Bone marrow (tissue), 2 donors: ENCODE measurements at regions not wholly inside any gene's neighbourhood (a gene's known extent, or its start where the extent isn't known, plus 50 kb on each side); places are given as distances from the start of the nearest gene placed in this dataset.
"Not testable (repeated sequence)": the region's sequence is repeated elsewhere in the genome, so short reads cannot be mapped to it uniquely, and the experiment has no call there.

Experiments used
- DNase-seq, 2 donors: peaks; one replicate each; lab custom pipeline; 2025; lab: John Stamatoyannopoulos, UW

GRCh38 chr5:57887851-57888621, 405.4 kb upstream of the ACTBL2 start:
- no peak for DNase-seq

- DNase-seq: no peak
Measured at GRCh38 chr5:57884346-57885102, 401.9 kb upstream of the ACTBL2 start.

GRCh38 chr5:57880216-57880615, 397.6 kb upstream of the ACTBL2 start:
- no peak for DNase-seq

- no peak for DNase-seq
Measured at GRCh38 chr5:57878301-57878722, 395.7 kb upstream of the ACTBL2 start.

- no peak for DNase-seq
Measured at GRCh38 chr5:57871496-57871895, 388.9 kb upstream of the ACTBL2 start.

GRCh38 chr5:57870267-57870666, 387.7 kb upstream of the ACTBL2 start:
- not testable (repeated sequence) for DNase-seq

- no peak for DNase-seq
Measured at GRCh38 chr5:57863661-57864060, 381.1 kb upstream of the ACTBL2 start.

DNA sequence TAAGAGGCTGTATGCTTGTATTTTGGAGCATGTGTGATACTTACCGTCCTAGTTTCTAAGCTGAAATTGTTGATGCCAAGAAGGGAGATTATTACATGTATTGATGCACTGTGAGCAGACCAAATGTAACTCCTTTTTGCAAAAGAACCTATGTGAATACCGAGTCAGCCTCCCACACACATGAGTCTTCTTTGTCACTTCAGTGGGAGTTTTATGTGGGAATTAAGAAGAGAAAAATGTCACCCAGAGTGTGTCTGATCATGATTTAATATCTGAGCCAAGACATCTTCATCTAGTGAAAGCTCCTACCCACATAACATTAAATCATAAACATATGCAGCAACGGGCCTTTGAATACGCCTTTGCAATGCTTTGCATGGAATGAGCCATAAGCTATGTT, 380.3 kb upstream of the ACTBL2 start:
- DNase-seq: no peak

DNA sequence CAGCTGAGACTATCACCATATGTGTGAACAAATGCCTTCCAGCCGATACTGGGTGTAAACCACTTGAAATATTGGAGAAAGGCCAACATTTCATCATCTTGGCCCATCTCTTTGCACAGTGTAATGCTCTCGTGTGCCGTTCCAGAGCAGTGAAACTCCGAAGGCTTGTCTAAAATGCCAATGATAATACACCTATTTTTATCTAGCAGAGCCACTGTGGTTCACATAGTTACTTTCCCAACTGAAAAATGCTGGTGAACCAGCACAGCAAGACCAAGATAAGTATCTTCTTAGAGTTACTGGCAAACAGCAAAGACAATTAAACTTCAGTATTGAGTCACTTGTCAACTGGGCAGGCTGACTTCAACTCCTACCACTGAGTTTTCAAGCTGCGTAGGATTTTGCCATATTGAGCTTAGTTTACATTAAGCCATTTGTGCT, 379.9 kb upstream of the ACTBL2 start:
- DNase-seq: no peak

DNA sequence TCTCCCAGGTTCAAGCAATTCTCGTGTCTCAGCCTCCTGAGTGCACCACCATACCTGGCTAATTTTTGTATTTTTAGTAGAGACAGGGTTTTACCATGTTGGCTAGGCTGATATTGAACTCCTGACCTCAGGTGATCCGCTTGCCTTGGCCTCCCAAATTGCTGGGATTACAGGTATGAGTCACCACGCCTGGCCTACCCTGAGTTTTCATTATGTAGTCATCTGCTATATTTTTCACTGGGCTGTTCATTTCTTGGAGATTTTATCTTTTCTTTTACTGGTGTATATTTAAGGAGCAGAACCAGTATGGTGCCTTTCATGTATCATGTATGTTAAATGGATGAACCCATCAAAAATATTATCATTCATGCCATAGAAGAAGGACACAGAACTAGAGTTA, 377.0 kb upstream of the ACTBL2 start:
- no peak for DNase-seq

DNA sequence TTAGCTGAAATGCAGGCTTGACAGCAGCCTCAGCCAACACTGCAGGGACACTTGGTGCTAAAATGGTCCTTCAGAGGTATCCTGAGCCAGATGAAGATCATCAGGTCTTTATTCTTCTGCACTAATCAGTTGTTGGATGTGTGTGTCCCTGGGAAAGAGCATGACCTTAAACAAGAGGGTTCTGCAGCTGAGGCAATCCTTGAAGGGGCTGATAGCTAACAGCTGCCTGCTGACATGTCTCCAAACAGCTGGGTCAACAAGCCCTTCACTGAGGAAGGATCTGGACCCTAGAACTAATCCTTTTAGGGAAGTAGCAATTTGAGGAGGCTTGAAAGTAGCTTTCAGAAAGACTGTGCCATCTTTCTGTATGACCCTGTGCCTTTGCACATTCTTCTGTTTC, 376.3 kb upstream of the ACTBL2 start:
- DNase-seq: no peak

DNA sequence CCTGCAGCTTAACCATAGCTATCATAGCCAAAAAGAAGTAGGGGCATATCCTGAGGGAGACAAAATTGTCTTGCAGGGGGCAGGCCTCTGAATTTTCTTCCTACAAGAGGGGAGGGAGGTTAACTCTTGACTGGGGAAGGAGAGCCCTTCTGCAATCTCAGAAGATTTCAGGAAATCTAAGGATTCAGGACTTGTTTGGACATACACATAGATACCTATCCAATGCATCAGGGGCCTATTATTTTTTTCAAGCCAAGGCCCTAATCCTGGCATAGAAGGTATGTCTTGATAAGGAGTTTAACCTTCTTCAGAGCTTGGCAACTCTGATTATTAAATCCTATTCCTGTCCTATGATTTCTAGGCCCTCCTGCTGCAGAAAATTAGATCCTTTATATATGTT, 375.1 kb upstream of the ACTBL2 start:
- DNase-seq: no peak

DNA sequence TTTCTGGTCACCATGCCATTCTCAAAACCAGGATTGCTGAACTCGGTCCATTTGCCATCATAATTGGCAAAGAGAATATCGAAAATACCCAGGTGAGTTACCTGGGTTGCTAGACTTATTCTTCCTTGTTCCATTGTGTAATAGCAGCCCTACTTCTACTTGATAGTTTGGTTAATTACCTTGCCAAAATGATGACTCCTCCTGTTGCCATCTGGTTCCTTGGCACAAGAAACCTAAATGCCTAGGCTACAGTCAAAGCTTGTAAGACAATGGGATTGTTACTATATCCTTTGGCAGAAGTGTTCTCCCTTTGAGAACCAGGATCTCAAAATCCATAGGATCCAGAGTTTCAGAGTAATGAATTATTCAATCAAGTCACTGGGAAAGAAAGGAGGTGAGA, 373.2 kb upstream of the ACTBL2 start:
- DNase-seq: no peak

GRCh38 chr5:57853929-57854697, 371.5 kb upstream of the ACTBL2 start:
- DNase-seq: no peak

- no peak for DNase-seq
Measured at GRCh38 chr5:57850109-57850508, 367.5 kb upstream of the ACTBL2 start.

DNA sequence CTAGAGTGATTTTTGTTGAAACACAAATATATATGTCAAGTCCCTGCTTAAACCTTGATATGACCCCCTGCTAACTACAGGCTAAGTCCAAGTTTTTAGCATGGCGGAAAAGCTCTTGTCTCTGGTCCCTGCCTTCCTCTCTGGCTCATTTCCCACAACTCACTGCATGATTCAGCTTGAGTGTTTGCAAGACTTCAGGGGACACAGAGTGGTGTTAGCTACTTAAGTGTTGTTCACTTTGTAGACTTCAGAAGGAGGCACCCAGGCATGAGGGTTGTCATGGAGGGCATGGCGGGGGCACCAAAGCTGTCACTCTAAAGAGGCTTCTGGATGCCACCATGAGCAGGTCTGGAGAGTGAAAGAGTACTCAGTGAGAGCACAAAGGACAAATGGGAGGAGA, 362.4 kb upstream of the ACTBL2 start:
- DNase-seq: no peak

GRCh38 chr5:57844410-57844809, 361.8 kb upstream of the ACTBL2 start:
- no peak for DNase-seq

DNA sequence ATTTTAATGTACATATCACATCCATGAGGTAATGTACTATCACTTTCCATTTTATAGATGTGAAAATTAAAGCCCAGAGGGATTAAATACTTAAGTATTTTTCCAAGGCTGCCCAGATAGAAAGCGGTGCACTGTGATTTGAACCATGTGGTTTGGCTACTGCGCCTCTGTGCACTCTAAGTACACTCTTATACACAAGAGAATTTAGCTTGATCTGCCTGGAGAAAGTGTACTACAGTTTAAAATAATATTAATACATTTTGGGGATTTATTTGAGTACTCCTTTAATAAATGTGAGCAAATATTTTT, 360.4 kb upstream of the ACTBL2 start:
- no peak for DNase-seq

- no peak for DNase-seq
Measured at GRCh38 chr5:57842364-57843058, 359.9 kb upstream of the ACTBL2 start.

DNA sequence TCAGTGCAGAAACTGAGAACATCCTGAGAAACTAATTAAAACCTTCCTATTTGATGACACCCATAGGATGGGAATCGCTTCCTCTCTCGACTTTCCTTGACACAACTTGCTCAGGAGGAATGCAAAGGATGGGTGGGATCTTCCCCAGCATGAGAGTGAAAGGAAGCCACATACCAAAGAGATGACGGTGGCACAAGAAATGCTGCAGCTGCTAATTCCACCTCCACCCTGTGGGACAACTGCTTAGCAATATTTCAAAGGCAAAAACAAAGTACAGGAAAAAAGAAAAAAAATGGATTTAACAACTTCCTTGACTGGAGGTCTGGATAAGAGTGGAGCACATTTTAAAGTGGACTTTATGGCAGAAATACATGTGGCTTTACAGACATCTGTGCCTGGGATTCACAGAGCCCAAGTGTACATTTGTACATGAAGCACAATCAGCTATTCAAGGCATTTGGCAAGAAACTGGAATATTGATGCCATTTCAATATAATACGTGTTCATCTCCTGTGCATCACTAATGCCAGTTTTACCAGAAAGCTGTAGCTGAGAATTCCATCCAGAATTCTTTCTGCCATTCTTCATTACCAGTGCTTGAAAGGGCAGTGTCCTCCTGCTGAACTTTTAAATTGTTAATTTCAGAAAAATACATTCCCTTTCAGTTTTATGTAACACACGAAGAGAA, 359.2 kb upstream of the ACTBL2 start:
- no peak for DNase-seq

DNA sequence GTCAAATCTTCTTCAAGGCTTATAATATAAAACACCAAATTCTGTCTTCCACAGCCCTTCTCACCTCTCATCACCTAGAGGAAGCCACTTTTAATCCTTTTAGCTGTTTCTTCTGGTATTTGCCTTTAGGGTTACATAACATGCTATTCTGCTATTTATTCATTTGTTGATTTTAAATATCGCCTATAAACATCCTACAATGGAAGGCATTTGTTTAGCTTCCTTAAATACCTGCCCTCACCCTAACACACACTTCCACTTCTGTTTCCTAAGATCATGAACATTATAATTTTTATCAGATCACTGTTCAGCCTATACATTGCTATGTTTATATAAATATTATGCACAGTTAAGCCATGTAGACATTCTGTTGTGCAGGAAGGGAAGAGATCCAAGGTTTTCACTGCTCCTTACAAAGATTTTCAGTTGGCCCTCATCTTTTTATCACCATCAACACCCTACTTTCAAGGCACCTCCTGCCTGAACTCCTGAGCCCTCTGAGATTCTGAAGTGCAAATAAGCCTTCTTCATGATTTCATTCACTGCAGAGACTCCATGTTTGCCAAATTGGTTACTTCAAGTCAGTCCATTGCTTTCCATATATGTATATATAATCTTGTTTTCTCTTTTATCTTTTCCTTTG, 356.9 kb upstream of the ACTBL2 start:
- no peak for DNase-seq
